Activated T-cell treated with anti-CD3 and anti-CD28 coated beads for 1 hour (primary cell): ENCODE measurements at regions not wholly inside any gene's neighbourhood (a gene's known extent, or its start where the extent isn't known, plus 50 kb on each side); places are given as distances from the start of the nearest gene placed in this dataset.

Experiments used
- DNase-seq: peaks from one replicate; pipeline ENCODE4 v3.0.0-alpha.2; 2020; ENCODE audit warnings: low read depth

DNA sequence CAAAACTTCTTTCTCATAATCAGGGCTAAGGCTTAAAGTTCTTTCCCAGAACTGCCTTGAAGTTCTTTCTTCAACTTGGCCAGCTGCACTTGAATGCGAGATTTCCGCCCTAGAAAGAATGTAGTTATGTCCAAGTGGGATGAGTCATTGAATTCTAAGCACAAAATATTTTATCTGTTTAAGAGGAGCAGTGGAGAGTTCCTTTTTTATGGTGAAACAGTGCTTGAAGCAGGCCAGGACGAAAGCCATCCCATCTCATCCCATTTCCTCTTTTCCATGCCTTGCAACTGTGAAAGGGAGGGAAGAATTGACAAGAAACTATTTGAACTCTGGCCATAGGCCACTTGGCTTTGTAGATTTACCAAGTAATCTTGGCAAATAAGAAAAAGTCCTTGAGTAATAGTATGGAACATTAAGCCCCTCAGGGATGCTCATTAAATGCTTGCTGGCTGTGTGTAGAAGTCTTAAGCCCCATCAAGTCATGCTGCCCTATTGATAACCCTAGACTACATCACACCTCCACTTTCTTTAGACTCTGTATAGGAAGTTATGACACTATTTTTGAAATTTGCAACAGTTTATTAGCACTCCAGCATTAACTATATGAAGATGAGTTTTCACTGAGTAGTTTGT lies 174.5 kb downstream of the KCTD12 start:
- DNase-seq: no peak

DNA sequence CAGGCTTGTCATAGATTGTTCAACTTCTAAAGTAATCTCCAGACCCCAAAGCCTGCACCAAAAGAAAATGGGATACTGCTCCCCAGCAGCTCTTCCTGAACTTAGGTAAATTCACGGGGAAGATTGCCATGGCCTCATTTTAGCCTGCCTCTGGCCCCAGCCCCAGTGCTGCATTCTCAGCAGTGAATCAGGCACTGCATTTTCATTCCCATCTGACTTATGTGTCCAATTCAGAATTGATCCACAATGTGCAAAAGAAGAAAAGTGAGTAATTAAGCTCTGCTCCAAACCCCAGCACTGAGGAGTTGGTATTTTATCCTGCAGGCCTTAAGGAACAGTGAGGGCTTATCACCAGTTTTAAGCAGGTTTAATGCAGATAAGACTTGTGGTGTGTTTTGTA lies 176.4 kb downstream of the KCTD12 start:
- no peak for DNase-seq

DNA sequence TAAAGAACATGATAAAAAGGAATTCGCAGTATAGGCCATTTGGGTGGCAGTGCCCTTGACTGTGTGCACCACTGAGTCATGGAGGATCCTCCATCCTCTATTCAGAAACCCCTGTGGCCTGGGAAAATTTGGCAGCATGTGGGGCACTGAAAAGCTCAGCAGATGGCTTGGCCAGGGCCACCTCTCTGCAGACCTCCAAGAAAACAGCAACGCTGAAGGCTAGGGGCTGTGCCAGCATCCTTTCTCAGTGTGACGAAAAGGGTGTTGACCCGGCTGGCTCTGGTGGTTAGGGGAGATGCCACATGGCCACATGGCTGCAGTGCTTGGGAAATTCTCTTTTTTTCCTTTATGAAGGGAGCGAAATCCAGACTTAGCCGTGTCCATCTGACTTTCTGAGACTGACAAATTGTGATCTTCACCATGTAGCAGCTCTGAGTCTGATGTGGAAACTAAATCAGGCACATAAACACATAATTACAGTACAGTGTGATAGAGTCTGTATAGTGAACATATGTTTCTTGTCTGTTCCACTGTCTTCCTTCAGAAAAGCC lies 178.0 kb downstream of the KCTD12 start:
- DNase-seq: no peak

DNA sequence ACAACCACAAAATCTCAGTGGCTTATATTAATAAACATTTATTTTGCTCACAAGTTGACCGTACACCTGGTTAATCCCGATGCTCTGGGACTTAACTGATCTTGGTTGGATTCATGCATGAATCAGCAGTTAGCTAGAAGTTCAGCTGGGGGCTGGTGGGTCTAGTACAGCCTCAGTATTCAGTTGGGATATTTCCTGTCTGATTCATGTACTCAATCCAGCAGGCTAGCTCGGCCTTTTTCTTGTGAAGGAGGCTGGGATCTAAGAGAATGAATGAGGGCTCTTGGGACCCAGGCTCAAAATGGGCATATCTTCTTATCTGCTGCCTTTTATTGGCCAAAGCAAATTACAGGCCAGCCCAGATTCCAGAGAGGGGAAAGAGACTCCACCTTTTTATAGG lies 178.8 kb downstream of the KCTD12 start:
- DNase-seq: no peak

DNA sequence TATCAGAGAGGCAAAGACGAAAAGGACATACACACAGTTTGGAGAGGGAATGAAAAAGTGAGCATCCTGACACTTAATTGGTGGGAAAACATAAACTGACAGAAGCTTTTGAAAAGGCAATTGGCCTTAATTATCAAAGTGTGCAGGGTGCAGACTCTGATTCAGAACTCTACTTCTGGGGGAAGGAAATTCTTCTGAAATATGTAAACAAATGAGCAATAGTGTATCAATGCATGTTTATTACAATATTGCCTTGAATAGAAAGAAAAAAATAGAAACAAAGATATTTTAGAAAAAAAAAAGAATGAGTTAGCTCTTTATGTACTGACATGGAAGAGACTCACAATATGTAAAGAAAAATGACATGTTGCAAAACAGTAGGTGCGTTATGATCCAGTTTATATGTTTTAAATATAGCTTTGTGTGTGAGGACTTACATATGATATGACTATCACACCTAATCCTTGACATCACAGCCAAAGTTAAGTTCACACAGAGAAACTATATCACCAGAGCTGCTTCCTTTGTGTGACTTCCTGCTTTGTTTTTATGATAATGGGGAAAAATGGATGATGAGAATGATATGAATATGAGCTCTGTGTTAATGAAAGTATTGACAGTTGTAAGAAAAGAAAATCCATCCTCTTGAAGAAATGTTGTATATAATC lies 182.4 kb downstream of the KCTD12 start:
- DNase-seq: no peak

DNA sequence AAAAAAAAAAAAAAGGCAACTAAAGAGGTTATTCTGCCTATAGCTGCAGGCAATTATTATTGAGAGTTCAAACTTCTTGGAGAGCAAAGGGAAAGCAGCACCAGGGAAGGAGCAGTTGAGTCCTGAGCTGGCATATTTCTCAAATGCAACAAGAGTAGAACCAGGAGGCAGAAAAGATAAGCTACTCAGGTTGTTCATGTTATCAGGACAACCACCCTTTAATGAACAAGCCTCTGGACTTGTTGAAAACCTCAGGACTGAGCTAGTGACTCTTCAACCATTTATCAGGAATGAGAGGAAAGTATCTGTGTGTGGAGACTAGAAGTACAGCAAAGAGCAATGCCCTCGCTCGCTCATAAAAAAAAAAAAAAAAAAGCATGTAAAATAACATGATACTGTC lies 183.0 kb downstream of the KCTD12 start:
- DNase-seq: no peak

DNA sequence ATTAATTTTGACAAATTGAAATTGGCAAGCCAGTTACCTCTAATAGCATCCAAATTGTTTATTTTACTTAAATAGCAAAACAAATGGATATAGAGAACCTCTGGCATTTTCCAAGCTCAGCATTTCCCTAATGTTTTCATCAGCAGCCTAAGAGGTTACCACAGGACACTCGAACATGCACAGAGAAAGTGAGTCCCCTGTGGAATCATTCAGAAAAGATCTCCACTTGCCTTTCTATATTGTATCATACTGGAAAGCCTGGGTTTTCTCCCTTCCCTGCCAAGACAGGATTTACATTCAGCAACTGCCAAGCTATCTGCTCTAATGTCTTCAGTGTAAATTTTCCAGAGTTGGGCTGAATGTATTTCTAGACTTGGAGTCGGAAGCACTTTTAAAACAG lies 188.9 kb downstream of the KCTD12 start:
- no peak for DNase-seq

DNA sequence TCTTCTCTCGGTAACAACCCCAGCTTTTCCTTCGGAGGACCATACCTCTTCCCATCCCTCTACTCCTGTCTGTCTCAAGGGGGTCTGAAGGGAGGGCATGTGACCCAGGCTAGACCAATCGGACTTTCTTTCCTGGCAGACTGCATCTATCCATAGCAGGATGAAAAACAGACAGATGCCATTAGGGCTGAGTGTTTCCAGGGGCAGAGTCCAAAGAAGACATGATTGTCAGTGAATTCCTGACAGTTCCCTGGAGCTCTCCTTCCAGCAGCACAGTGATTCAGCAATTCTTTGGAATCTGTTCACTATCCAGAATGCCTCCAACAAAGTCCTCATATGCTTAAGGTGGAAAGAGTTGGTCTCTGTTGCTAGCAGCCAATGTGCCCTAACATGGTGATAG lies 189.8 kb downstream of the KCTD12 start:
- no peak for DNase-seq

DNA sequence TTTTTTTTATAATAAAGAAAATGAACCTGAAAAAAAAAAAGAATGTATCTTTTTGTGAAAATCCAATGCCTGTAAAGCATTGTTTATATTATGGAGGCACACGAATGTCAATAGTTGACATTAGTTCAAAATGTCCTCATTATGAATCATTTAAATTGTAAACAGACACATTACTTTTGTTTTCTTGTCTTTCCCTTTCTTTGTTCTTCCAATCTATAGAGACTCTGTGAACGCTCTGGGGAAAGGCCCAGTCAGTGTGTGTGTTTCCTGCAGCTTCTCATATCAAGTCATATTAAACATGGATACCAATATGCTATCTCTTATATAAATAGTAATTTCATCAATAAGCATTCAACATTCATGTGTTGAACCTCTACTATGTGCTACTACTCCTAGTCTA lies 193.1 kb downstream of the KCTD12 start:
- DNase-seq: no peak

DNA sequence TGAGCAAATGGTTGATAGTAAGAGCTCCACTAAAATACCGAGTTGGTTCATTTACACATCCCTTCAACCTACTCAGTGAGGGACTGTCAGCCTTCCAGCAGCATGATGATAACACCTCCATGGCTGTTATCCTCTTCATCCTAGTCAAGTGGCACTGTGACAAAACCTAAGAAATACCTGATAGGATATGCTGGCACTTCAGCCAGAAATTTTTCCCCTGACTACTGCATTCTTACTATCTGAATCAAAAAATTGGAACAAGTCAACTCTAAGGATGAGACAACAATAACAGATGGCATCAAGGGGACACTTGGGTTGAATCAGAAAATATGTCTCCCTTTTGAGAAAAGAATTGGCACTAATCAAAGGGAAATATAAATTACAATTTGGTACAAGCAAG lies 193.9 kb downstream of the KCTD12 start:
- DNase-seq: no peak

DNA sequence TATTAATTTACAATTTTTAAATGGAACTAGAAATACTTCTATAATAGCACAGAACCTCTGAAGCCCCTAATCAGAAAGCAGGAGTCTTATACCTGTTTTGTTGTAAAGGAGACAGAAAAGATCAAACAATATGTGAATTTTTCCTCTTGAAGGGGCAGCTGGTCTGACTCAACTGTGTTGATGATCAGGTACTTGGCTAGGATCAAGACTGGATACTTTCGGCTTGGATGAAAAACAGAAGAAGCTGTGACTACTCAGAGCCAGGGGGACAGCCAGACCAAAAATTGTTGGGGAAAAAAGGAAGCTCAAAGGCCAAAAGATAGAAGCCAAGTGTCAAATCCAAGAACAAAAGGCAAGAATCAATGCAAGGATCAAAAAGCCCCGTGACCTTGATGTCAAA lies 195.6 kb downstream of the KCTD12 start:
- no peak for DNase-seq

DNA sequence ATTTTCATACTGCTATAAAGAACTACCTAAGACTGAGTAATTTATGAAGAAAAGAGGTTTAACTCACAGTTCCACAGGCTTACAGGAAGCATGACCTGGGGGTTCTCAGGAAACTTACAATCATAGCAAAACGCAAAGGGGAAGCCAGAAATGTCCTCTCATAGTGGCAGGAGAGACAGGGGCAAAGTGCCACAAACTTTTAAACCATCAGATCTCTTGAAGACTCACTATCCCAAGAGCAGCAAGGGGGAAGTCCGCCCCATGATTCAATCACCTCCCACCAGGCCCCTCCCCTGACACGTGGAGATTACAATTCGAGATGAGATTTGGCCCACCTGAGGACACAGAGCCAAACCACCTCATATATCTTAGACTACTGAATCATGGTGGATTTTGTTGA lies 198.7 kb downstream of the KCTD12 start:
- no peak for DNase-seq

DNA sequence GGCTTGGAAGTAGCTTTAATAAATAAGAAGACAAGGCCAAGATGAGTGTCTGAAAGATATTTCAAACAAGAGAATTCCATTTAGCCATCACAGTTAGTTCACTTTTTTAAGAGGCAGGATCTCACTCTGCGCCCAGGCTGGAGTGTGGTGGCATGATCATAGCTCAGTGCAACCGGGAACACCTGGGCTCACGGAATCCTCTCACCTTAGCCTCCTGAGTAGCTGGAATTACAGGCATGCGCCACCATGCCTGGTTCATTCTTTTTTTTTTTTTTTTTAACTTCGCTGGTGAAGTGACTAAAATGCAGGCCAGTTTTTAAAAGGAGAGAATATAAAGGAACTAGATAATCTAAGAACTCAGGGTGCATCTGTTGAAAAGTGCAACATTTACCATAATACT lies 200.3 kb downstream of the KCTD12 start:
- no peak for DNase-seq

DNA sequence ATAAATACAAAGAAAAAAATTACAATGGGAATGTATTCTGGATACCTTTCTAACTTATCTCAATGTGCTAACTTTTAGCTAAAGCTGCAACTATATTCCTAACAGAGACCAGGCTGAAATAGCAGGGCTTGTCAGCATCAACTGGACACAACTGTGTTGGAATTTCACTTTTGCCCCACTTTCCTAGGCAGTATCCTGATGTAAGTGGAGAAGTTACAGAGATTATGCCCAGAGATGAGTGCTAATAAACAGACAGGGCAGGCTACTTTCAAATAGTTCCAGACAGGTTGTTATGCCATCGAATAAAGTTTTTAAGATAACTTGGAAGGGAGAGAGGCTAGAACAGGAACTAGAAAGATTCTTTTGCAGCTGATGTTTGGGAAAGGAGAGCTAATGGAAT lies 201.9 kb downstream of the KCTD12 start:
- no peak for DNase-seq

DNA sequence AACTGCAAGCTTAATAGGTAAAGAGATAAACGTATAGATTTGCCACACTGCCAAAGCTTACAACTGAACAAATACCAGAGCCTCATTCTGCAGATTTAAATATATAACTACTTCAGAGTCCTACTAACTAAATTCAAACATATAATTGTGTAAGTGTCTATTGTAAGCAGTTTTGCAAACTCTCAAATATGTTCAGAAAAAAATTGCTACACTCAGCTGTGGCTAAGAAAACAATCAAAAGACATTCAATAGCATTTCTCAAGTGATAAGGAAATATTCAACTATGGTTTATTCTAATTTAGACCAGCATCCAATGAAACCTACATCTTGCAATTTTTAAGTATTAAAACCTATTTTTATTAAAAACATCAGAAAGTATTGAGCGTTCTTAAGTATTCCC lies 202.4 kb downstream of the KCTD12 start:
- DNase-seq: no peak

DNA sequence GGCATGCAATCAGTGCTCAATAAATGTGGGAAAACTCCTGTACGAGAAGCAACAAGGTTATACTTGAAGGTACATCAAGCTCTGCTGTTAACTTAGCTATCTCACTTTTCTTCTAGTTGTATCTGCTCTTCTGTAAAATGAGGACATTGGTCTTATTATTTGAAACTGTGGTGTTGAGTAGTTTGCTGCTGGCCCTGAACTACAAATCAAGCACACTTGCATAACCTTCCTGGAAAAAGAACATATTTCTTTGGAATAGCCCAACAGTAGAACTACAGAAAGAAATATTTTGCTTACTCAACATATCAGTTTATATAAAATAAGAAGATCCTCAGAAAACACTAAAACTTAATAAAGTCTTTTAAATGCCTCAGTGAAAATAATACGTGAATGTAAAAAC lies 203.0 kb downstream of the KCTD12 start:
- DNase-seq: no peak

DNA sequence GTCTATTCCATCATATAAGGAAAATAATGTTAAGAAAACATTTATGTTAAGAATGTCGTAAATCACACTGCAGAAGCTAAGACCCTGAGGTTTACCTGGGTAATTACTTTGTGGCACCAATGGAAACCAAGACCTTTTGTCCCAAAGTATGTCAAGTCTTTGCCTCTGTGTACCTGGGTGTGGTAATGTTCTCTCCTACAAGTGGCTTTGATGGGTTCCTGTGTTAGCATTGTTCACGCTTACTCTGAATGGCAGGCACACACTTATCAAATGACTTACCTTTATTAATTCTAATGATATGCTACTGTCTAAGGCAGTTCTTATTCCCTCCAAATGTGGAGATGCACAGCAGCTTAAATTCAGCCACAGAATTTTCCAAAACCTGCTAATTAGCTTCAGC lies 206.1 kb downstream of the KCTD12 start:
- no peak for DNase-seq

DNA sequence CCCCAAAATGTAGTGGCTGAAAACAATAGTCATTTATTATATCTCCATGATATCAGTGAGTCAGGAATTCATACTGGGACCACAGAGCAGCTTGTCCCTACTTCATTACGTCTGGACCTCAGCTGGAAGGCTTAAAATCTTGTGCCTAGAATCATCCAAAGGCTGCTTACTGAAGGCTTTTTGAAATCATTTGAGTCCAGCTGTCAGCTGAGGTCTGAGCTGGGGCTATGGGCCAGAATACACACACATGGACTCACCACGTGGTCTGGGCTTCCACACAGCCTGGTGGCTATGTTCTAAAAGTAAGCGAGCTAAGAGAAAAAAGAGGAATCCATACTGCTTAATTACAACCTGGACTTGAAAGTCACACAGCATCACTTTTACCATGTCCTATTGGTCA lies 209.2 kb downstream of the KCTD12 start:
- no peak for DNase-seq

DNA sequence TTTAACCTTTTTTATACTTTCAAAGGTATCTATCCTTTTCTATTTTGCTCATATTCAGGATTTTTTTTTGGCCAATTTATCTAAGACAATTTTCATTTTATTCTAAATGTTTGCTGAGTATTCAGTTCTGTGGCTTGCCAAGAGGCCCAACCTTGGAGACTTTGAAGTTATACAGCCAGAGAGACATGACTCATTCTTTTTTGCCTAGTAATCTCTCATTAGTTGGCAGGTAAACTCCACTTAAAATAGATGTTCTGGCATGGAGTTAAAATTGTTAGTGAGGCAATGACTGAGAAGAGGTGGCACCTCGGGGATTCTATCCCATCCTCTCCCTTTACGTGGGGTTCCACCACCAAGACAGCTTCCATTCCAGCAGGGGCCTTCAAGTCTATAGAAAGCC lies 213.8 kb downstream of the KCTD12 start:
- DNase-seq: no peak

DNA sequence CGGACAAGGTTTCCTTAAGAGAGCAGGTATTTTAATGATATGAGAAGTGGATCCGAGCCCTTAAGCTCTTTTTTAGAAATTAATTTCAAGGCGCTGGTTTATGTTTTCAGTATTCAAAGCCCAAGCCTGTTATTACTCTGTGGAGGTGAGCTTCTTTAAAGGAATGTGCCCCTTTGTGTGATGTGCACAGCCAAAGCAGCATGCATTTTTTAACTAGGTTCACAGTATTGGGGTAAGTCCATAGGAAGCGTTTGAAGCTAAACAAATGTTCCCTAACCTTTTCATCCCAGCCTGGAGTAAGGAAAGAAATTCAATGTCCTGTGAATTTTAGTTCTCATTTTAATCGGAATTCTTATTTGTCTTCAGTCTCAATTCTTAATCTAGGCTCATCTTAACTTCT lies 217.5 kb downstream of the KCTD12 start:
- DNase-seq: no peak

DNA sequence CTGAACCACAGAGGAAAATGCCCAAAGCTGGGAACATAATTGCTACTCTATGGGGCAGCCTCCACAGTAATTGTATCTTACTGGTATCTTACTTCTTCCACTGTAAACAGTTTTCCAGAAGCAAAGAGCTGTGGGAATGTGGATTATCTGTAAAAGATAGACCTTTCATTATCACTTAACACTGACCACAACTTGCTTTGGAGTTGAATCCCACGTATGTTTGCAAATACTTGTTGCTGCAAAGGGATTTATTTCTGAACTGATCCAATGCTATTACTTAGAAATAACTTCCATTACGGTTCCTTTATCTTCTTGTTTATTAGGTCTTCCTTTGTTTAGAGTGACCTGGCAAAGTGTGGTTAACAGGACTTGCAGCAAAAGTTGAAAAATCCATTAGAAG lies 218.1 kb downstream of the KCTD12 start:
- DNase-seq: no peak

DNA sequence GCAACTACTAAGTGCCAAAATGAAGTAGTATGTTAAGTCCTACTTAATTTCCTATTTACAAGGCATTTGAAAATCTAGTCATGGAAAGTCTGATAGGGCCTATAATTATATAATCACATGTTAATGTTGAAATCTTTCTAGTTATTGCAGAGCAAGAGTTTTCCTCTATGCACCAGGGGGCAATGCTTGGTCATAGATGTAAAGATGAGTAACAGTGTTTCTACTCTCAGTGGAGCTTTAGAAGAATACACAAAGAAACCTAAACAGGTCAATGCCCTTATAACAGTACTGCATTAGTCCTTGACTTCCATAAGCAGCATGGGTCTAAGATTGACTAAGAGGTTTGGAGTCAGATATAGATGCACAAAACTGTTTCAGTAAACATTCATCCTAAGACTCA lies 218.7 kb downstream of the KCTD12 start:
- no peak for DNase-seq

DNA sequence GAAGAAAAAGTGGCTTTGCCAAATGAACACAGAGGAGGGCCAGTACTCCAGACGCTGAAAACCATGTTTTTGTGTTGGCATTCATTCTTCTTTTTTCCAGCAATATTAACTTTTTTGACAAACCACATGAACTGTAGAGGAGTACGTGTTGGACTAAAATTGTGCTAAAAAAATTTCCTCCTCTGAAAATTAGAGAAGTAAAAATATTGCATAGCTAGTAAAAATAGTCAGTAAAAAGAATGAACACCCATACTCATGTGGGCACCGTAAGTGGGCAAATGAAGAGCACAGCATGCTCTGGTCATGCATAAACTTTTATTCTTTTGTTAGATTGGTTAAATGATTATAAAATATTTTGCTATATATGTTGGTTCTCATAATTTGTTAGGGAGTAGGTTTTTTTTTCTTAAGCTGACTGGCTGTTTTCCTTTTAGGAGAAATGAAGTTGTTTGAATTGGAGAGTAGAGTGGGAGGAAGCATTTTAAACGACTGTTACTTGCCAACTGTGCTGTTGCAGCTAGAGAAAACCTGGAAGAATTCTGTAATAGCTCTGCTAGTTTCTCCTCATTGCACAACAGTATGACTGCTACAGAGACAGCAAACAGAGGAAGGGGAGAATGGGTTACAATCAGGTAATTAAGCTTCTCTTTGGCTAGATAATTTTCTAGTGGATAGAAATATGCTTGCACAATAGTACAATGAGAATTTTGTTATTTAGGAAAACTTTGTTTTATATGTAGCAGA lies 222.4 kb downstream of the KCTD12 start:
- DNase-seq: no peak
